Iris pigment epithelial cell (primary cell): ENCODE measurements at regions not wholly inside any gene's neighbourhood (a gene's known extent, or its start where the extent isn't known, plus 50 kb on each side); places are given as distances from the start of the nearest gene placed in this dataset.

Source experiments
- DNase-seq: peaks from one replicate; pipeline ENCODE4 v3.0.0-alpha.2; 2011; ENCODE audit warnings: low read depth

DNA sequence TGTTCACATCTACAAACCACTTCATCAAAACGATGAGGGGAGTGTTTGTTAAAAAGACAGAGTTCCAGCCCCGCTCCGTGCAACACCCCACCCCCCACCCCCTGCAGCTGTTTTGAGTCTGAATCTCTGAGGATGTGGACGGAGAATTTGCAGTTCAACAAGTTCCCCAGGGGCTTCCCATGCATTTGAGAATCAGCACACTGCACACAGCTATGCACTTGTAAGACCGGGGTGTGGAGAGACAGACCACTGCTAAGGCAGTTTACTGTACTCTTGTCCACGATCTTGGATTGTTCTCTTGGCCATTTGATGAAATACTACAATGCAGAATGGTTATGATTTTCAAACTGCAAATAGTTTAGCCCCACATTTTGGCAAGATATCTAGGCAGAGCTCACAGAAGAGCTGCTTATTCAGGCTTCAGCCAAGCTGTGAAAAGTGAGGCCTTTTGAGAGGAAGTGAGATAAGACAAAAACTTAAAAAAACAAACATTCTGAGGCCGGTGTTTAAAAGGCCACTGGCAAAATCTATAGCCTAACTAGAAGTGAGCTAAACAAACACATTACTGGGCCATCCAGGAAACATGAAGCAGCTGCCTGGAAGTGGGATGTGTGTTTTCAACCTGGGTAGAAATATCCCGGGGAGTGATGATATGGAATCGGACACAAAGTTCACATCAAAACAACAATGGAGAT, 308.2 kb upstream of the ADAMTS9 start:
- peak; percentile 62 for DNase-seq

DNA sequence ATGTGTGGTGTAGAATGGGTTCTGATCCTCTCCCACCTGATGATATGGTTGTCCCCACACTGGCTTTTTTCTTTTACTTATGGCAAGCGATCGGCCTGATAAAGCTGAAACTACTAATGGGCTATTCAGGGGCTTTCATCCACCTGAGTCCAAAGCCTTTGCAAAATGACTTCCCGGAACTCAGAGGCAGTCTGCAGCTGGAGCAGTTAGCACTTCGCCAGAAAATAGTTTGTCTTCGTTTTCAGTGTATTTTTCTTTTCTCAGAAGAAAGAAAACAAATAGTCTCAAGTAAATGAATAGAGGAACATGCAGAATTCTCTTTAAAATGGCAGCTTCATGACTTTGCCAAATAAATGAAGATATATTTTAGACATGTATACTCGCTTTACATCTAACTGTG, 306.0 kb upstream of the ADAMTS9 start:
- no peak for DNase-seq

DNA sequence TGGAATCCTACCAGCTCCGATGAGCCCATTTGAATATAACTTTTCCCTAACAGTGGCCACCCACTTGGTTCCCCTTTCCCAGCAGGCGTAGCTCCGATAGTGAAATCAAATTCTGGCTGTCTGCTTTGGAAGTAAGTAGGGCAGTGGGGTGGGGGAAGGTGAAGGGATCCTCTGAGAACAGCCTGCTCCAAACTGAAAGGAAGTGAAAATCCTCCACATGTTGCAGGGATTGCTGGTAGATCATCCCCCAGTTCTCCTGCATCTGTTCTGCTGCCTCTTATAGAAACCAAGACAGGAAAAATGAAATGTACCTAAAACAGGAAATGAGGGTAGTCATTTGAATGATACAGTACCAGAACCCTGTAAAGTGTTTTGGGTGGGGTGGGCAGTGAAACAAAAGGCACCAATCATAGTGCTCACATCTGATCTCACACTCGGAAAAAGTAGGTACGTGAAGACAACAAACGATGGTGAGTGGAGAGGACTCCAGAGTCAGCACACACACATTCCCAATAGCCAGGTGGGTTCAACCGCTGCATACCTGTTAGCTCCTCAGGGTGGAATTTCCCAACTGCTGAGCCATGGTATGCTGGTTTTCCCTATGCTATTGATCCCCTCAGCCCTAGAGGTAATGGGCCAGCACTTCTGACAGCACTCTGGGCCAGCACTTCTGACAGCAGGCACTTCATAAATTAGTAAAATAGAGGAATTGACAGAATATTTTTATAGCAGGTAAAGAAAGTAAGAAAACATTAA, 304.9 kb upstream of the ADAMTS9 start:
- no peak for DNase-seq

DNA sequence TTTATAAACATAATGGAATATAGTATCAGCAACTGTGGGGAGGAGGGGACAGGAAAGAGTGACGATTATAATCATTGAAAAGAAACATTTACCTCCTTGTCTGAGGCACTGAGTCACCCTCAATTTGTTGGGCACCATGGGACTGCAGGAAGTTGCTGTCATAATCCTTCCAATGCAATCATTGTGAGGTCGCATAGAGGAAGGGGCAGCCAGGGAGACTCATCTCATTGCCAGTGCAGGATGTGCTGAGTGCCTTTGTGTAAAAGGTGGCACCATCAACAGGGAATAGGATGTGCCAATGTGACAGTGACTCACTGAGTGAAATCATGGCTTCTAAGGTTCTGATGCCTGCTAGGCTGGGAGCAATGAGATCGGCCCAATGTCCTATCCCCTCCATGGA, 300.4 kb upstream of the ADAMTS9 start:
- DNase-seq: no peak

DNA sequence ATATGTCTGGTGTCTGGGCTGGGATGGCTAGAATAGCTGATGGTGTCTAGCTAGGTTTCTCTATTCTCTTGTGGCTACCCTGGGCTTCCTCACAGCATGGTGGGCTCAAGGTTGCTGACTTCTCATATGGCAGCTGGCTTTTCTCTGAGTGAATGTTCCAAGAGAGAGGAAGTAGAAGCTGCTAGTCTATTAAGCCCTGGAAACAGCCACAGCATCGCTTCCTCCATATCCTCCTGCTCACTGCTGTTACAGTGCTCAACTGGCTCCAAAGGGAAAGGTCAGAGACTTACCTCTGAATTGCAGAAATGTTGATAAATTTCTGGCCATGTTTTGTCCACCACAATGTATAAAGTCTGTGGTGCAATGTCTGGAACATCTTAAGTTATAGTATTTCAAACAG, 299.9 kb upstream of the ADAMTS9 start:
- no peak for DNase-seq

DNA sequence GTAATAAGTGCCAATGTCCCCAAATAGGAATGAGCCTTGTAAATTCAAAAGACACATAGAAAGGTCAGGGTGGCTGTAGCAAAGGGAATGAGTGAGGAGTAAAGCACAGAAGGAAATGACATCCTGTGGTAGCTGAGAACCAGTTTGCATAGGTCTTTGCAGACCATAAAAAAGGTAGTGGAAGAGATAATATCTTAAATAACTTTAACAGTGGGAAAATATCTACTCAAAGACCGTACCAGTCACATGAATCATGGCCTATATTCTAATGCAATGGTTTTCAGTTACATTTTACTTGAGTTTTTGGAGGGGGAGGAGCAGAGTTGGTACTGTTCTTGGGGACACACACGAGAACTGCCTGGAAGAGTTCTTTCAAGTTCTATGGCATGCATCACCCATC, 297.3 kb upstream of the ADAMTS9 start:
- DNase-seq: no peak

DNA sequence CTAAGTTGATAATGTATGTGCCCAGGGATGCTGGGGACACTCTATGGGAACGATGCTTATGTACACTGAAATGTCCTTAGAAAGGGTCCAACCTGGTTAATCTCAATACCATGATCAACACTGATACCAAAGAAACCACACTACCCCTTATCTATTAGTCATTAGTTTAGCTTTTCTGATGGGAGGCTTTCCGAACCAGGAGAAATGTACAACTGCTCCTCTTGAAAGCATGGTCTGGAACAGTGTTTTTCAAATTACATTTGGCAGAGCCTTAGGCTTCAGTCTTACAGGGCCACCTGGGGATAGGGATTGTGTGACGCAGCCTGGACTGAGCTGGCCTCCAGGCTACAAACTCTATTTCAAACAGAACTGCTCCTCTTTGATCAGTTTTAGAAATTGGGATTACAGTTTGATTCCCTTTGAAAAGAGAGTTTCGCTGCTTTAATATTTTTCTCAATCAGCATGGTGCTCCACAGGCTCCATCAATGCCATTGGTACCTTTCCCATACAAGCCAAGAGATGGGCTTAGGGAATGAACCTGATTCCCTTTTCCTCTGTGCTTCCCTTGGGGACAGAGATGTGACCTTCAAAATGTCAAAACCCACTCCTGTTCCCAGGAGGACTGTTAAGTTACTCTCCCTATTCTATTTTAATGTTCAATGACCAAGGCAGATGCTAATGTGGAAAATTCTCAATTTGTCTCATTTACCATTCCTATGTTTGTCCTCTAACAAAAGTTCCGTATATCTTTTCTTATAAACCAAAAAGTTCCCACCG, 296.0 kb upstream of the ADAMTS9 start:
- DNase-seq: no peak

DNA sequence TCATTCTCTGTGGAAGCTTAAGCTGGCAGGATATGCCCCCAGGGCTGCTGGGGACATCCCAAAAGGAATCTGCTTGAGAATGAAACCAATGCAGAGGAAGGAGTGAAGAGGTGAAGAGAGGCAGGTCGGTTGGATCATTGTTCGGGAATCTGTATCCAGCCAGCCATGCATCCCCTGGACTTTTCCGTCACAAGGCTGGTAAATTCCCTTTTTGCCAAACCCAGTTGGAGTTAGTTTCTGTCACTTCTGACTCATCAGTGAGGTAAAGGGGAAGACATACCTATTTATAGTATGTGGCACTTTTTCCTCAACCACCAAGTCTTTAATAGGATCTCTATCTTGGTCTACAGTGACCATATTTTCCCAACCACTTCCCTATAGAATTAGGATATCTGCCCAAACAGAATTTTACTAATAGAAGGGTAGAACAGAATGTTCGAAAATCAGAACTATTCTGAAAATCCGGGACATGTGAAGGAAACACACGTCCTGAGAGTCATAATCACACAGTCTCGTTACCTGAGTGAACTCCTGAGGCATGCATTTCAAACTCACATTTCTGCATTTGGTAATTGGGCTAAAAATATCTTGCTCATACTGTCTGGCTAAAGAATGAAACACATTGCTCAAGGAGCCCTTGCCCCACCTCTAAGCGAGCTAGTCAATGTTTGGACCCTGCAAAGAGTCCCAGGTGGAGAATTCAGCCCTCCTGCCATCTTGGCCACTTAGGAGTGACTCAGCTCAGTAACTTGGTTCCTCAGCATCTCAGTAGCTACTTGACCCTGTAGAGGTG, 289.7 kb upstream of the ADAMTS9 start:
- DNase-seq: peak; percentile 50

DNA sequence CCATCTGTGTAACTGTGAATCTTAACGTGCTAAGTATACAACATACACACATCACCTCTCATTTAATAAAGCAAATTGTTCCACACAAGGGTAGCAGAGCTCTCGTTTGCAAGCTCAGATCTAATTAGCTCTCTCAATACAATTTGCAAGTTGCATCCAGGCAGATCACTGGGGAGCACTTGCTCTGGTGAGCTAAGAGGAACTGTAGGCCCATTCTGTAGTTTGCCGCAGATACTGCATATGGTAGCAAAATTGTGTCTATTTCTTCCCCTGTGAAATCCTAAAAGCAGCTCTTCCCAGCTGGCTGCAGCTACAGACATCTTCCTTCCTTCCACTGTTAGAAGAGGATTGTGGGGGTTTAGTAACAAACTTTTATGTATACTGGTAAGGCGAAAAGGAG, 288.7 kb upstream of the ADAMTS9 start:
- no peak for DNase-seq

DNA sequence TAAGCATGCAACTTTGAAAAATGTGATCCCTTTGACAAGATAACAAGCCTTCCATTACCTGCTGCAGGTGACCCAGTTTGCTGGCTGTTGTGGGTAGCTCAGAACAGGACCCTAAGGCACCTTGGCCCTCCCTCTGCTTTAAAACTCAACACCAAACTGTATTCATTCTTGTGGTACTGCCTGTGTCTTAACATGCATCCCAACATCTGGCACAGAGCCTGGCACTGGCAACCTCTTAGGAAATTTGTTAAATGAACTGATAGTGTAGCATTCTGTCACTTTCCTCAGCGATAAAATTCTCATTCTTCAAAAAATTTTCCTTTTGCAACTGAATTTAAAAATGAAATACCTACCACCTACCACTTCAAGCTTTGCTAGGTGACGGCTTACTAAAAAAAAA, 287.3 kb upstream of the ADAMTS9 start:
- no peak for DNase-seq

DNA sequence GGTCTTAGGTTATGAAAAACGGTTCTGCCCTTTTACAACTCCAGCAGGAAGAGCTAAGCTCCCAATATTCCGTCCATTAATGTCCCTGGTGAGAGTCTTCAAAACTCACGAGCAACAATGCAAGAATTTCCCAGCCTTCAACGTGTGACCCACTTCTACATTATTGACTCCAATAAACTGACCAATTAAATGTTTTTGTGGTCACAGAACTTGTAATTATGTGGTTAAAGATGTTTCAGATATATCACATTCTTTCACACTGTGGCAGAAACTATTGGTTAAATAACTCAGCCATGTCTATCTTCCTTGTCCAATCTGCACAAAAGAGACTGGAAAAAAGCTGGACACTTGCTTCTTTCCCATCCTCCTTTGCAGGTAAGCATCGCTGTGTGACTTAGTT, 286.6 kb upstream of the ADAMTS9 start:
- DNase-seq: no peak

DNA sequence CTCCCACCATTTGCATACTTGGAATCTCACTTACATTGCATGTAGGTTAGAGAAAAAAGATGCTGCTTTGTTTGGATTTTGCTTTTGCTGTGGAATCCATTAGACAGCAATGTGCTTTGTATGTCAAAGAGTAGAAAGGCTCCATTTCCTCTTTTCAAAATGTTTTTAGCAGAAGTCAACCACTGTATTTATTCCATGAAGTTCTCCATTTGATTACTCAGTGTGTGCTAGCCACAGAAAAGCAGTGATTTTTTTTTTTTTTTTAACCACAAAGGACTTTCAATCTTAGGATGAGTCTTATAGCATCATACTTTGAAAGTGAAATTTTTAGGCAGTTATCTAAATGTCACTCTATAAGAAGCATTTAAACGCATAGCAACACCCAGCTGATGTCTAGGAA, 285.0 kb upstream of the ADAMTS9 start:
- no peak for DNase-seq

DNA sequence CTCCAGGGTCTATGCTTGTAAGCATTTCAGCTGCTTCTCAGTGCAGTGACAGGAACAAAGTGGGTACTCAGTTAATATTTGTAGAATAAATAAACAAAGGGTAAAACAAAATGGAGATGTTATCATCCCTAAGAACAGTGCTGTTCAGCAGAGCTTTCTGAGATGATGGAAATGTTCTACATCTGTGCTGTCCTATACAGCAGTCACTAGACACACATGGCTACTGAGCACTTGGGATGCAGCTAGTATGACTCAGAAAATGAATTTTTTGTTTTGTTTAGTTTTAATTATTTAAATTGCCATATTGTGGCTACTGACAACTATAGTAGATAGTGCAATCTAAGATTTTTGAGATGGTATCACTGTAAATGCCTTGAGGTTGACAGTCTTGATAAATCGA, 283.8 kb upstream of the ADAMTS9 start:
- no peak for DNase-seq

DNA sequence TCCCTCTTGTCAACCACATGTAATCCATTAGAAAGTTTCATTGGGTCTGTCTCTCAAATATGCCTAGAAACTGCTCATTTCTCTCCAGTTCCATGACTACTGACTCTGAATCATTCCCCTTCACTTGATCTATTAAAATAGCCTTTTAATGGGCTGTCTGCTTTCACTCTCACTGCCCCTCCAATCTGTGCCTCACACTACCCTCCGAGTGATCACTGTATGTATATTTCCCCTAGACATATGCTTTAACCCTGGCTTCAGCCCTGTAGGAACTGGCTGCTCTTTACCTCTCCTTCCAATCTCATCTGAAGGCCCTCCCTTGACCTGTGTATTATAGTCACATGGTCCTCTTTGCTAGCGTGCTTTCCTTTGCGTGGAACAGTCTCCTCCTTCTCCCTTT, 282.8 kb upstream of the ADAMTS9 start:
- DNase-seq: no peak

DNA sequence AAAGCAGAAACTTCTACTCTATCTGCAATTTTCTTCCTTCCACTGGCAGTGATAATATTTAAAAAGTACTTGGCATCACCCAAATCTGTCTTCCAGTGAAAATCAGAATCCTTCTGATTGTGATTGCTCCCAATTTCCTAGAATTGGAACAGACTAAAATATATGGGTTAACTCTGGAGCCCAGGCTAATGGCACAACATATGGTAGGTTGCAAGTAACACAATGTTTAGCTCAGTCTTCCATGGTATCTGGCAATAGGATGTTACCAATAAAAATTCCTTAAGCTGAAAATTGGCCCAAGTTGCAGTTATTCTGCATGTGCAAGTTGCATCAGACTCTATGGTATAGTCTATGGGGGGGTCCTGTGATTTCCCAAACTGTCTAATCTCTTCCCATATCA, 273.5 kb upstream of the ADAMTS9 start:
- DNase-seq: no peak

DNA sequence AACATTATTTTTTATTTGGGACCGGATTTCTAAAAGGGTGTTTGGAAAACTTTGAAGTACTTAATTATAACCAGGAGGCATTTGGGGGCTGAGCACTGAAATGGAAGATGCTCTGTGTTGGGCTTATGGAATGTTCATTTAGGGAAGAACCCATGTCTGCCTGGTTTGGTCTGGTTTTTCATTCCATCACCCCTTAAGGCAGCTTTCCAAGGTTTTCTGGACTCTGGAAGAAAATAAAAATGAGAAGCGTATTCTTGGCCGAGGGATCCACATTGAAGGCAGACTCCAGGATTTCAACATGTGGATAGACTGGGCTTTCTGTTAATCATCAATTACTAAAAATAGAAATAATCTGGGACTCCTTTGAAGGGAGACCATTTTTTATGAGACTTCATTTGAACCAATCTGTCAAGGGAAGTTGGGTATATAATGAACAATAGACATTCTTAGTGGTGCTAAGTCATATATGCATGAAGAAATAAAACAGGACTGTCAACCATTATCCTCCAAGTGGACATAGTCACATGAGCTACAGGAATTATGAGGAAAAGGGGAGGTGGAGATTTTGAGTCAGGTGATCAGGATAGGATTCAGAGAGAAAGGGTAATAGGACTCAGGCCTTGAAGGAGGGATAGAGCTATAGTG, 270.5 kb upstream of the ADAMTS9 start:
- DNase-seq: no peak

DNA sequence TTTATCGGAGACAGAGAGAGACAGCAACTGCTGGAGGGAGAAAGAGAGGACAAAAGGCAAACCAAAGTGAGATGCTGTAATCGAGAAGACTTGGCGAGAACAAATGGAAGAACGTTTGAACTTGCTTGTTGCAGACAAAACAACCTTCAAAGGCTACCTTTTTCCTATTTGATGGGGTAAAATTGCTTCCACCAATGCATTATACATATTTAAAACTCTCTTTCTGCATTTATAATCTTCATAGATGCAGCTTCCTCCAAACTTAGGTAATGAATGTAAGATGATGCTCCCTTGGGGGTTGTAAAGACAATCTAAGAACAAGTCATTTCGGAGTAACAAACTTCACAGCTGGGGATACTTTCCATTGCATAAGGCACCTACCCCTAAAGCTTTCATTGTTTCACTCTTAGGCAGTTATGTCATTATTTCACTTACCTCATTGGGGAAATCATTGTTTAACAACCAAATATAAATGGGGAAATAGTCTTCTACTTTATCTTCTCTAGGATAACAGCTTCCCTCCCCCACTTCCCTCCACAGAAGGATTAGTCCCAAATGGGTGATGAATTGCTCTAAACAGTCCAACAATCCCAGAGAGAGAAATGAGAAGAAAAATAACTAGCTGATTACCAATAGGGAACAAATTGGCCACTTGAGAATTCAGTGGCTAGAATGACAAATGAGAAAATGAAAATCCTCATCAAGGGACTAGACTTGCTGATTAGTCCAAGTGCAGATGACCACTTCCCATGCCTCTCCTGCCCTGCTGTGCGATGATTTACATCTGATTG, 269.8 kb upstream of the ADAMTS9 start:
- DNase-seq: no peak

DNA sequence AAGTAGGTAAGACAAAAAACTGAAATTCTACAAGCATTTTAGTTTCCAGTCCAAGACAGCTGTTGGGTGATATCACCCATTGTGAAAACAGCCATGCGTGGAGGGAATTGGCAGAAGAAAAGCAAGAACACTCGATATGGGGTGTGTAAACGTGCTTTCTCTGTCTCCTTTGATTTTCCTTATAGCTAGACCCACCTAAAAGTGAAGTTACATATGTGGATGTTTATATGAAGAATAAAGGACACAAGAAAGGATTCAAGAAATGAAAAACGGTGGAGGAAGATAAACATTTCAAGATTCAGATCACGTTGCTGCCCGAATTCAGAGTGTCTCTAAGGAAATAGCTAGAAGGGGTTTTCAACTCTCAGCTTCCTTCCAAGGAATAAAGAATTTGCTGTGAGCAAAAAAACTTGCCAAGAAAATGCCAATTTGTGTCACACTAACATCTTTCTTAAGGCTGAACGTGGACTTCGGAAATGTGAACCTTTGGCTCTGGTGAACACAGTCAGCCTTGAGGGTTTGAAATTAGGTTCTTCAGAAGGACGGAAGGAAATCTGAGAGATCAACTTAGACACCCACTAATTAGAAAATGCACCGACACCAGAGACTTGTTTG, 269.0 kb upstream of the ADAMTS9 start:
- DNase-seq: no peak

DNA sequence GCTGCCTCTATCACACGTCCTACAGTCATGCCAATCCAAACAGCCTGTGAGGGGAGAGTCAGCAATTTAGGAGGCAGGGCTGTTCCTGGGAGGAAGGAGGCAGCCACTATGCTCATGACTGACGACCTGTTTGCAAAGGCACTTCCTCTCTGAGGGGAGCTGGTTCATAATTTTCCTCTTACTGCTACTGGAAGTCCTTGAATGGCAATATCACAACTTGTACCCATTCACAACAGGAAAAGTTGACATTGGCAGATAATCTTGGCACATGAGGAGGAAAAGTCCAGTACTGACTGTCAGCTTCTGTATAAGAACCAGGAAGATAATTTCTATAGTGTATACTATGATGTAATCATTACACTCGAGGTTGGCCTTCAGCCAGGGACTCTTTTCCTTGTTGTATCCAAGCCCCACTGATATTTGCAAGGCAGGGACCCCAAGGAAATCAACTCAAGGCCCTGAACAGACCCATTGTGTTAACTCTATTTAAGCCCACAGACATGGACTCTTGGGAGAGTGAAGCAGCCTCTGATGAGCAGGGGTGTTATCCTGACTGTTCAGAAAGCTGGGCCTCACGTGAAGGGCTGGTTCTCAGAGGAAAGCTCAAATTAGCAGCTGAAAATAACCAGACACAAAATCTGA, 267.3 kb upstream of the ADAMTS9 start:
- DNase-seq: no peak

DNA sequence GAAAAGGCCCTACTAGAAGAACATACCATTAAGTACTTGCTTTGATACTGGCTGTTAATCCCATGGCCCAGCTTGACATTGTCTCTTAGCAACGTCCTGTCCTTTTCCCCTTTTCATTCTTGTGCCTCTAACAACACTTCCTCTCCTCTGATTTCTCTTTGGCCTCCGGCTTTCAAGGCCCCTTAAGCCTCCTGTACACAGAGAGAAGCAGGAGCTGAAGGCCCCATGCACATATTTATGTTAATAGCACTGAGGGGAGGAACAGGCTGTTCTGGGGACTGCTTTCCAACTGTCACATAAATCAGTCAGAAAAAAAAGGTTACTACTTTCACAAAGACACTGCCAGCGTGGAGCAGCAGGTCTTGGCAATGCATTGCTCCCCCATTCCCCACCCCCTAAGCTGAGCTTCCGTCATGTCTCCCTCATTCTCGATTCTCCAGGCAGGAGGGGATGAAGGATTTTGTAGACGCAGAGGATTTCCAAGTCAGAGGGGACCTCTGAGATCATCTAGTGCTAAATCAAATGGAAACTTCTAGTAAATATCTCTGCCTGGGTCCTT, 257.4 kb upstream of the ADAMTS9 start:
- DNase-seq: peak; percentile 24
